M059J (cell line): ENCODE measurements at regions not wholly inside any gene's neighbourhood (a gene's known extent, or its start where the extent isn't known, plus 50 kb on each side); places are given as distances from the start of the nearest gene placed in this dataset.

Experiments used
- DNase-seq: peaks from one replicate; pipeline ENCODE4 v3.0.0-alpha.2; 2012; ENCODE audit warnings: low read depth

GRCh38 chr15:93203036-93203435, 114.0 kb upstream of the RGMA start:
- DNase-seq = no peak

- DNase-seq = no peak
Observed at GRCh38 chr15:93202405-93202804, 113.4 kb upstream of the RGMA start.

GRCh38 chr15:93201940-93202339, 112.9 kb upstream of the RGMA start:
- DNase-seq = no peak

- no peak for DNase-seq
Observed at GRCh38 chr15:93200837-93201226, 111.8 kb upstream of the RGMA start.

GRCh38 chr15:93200081-93200836, 111.2 kb upstream of the RGMA start:
- DNase-seq = no peak

GRCh38 chr15:93196135-93196670, 107.2 kb upstream of the RGMA start:
- DNase-seq = no peak

- DNase-seq = no peak
Observed at GRCh38 chr15:93195109-93195508, 106.1 kb upstream of the RGMA start.

- no peak for DNase-seq
Observed at GRCh38 chr15:93190238-93190637, 101.2 kb upstream of the RGMA start.

GRCh38 chr15:93189561-93189960, 100.5 kb upstream of the RGMA start:
- DNase-seq = no peak

- no peak for DNase-seq
Observed at GRCh38 chr15:93188236-93188635, 99.2 kb upstream of the RGMA start.

GRCh38 chr15:93185796-93186195, 96.8 kb upstream of the RGMA start:
- no peak for DNase-seq

- no peak for DNase-seq
Observed at GRCh38 chr15:93182703-93183205, 93.7 kb upstream of the RGMA start.

GRCh38 chr15:93180656-93181055, 91.6 kb upstream of the RGMA start:
- no peak for DNase-seq

- DNase-seq = no peak
Observed at GRCh38 chr15:93180128-93180527, 91.1 kb upstream of the RGMA start.

GRCh38 chr15:93179700-93180102, 90.7 kb upstream of the RGMA start:
- no peak for DNase-seq

- DNase-seq = no peak
Observed at GRCh38 chr15:93179072-93179471, 90.1 kb upstream of the RGMA start.

- DNase-seq = no peak
Observed at GRCh38 chr15:93178371-93178770, 89.4 kb upstream of the RGMA start.

- no peak for DNase-seq
Observed at GRCh38 chr15:93176065-93176464, 87.1 kb upstream of the RGMA start.

GRCh38 chr15:93174836-93175235, 85.8 kb upstream of the RGMA start:
- no peak for DNase-seq

GRCh38 chr15:93173369-93173768, 84.4 kb upstream of the RGMA start:
- peak; percentile 63 for DNase-seq

GRCh38 chr15:93171476-93171875, 82.5 kb upstream of the RGMA start:
- no peak for DNase-seq

- DNase-seq = no peak
Observed at GRCh38 chr15:93170329-93170728, 81.3 kb upstream of the RGMA start.

- DNase-seq = no peak
Observed at GRCh38 chr15:93168910-93169309, 79.9 kb upstream of the RGMA start.

- DNase-seq = no peak
Observed at GRCh38 chr15:93167291-93167690, 78.3 kb upstream of the RGMA start.
